ENCODE measurements at regions not wholly inside any gene's neighbourhood (a gene's known extent, or its start where the extent isn't known, plus 50 kb on each side); places are given as distances from the start of the nearest gene placed in this dataset.

GRCh38 chr5:114308017-114308416, 53.9 kb upstream of the KCNN2 start:
- H3F3A ChIP-seq (ENCODE audit: insufficient read depth, low read length) = no peaks in the 10 kb centered on the region

DNA sequence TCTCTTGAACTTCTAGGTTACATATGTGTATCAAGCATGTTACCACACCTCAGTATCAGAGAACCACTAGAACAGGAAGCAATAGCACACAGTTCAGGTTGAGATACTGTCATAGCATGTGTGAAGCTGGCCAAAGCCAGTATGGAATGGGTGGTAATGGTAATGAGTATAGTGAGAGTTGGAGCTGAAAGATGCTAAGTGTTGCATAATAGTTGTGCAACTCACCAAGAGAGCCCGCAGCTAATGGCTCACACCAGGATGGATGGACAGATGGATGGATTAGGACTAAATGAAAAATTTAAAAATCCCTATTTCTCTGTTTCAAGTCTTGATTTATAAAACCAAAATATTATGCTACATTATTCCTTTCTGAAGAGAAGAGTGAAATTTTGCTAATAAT, 53.4 kb upstream of the KCNN2 start:
- H3K4me3 ChIP-seq (ENCODE audit: low read depth, low read length, poor library complexity, severe bottlenecking) = no peak overlapping the region
- H2AFZ ChIP-seq (ENCODE audit: low read length) = no peak overlapping the region
- TF ChIP-seq, protein P1, sequence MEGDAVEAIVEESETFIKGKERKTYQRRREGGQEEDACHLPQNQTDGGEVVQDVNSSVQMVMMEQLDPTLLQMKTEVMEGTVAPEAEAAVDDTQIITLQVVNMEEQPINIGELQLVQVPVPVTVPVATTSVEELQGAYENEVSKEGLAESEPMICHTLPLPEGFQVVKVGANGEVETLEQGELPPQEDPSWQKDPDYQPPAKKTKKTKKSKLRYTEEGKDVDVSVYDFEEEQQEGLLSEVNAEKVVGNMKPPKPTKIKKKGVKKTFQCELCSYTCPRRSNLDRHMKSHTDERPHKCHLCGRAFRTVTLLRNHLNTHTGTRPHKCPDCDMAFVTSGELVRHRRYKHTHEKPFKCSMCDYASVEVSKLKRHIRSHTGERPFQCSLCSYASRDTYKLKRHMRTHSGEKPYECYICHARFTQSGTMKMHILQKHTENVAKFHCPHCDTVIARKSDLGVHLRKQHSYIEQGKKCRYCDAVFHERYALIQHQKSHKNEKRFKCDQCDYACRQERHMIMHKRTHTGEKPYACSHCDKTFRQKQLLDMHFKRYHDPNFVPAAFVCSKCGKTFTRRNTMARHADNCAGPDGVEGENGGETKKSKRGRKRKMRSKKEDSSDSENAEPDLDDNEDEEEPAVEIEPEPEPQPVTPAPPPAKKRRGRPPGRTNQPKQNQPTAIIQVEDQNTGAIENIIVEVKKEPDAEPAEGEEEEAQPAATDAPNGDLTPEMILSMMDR (IDR thresholded peaks at IDR 0.05; ENCODE audit: low read length) = no peak
- no peak for TF ChIP-seq EZH2 (IDR thresholded peaks at IDR 0.05; ENCODE audit: borderline replicate concordance, low read length)
- no peak overlapping the region for H3K4me2 ChIP-seq (ENCODE audit: low read length)
- no peaks in the 10 kb centered on the region for H3K79me2 ChIP-seq (ENCODE audit: insufficient read depth, low read length)
- H3F3A ChIP-seq (ENCODE audit: insufficient read depth, low read length) = no peaks in the 10 kb centered on the region
- H3K27ac ChIP-seq (ENCODE audit: low read depth, low read length, poor library complexity, severe bottlenecking) = no peak overlapping the region
- no peaks in the 10 kb centered on the region for H3K36me3 ChIP-seq (ENCODE audit: insufficient read depth, low read length)
- no peaks in the 10 kb centered on the region for H3K27me3 ChIP-seq (ENCODE audit: insufficient read depth, low read length)
- H3K9ac ChIP-seq (ENCODE audit: low read length) = no peak overlapping the region
- no peaks in the 10 kb centered on the region for H3K9me2 ChIP-seq (ENCODE audit: low read depth, low read length)
- H3K4me1 ChIP-seq (ENCODE audit: insufficient read depth, low read length, severe bottlenecking) = no peaks in the 10 kb centered on the region
- H3K9me3 ChIP-seq (ENCODE audit: low read length) = no peaks in the 10 kb centered on the region
- no peaks in the 10 kb centered on the region for H4K20me1 ChIP-seq (ENCODE audit: insufficient read depth, low read length)

More at GRCh38 chr5:114308017-114308416, 53.9 kb upstream of the KCNN2 start:
- no peaks in the 10 kb centered on the region for H3K27me3 ChIP-seq (ENCODE audit: insufficient read depth, low read length)
- no peak overlapping the region for H3K4me2 ChIP-seq (ENCODE audit: low read length)
- H2AFZ ChIP-seq (ENCODE audit: low read length) = no peak overlapping the region
- H3K36me3 ChIP-seq (ENCODE audit: insufficient read depth, low read length) = no peaks in the 10 kb centered on the region
- H3K4me3 ChIP-seq (ENCODE audit: low read depth, low read length, poor library complexity, severe bottlenecking) = no peak overlapping the region
- no peak for TF ChIP-seq EZH2 (IDR thresholded peaks at IDR 0.05; ENCODE audit: borderline replicate concordance, low read length)
- TF ChIP-seq, protein P1 (IDR thresholded peaks at IDR 0.05; ENCODE audit: low read length) = no peak
- H3K79me2 ChIP-seq (ENCODE audit: insufficient read depth, low read length) = no peaks in the 10 kb centered on the region
- H3K4me1 ChIP-seq (ENCODE audit: insufficient read depth, low read length, severe bottlenecking) = no peaks in the 10 kb centered on the region
- no peaks in the 10 kb centered on the region for H3K9me2 ChIP-seq (ENCODE audit: low read depth, low read length)
- no peak overlapping the region for H3K9ac ChIP-seq (ENCODE audit: low read length)
- no peak overlapping the region for H3K27ac ChIP-seq (ENCODE audit: low read depth, low read length, poor library complexity, severe bottlenecking)
- no peaks in the 10 kb centered on the region for H3K9me3 ChIP-seq (ENCODE audit: low read length)
- H4K20me1 ChIP-seq (ENCODE audit: insufficient read depth, low read length) = no peaks in the 10 kb centered on the region

- TF ChIP-seq, protein P1 (IDR thresholded peaks at IDR 0.05; ENCODE audit: low read length) = no peak
- TF ChIP-seq EZH2 (IDR thresholded peaks at IDR 0.05; ENCODE audit: borderline replicate concordance, low read length) = no peak
- no peak overlapping the region for H2AFZ ChIP-seq (ENCODE audit: low read length)
- no peak overlapping the region for H3K9ac ChIP-seq (ENCODE audit: low read length)
- H3K9me3 ChIP-seq (ENCODE audit: low read length) = no peaks in the 10 kb centered on the region
- no peak overlapping the region for H3K4me2 ChIP-seq (ENCODE audit: low read length)
- no peaks in the 10 kb centered on the region for H4K20me1 ChIP-seq (ENCODE audit: insufficient read depth, low read length)
- H3K27ac ChIP-seq (ENCODE audit: low read depth, low read length, poor library complexity, severe bottlenecking) = no peak overlapping the region
- no peaks in the 10 kb centered on the region for H3K27me3 ChIP-seq (ENCODE audit: insufficient read depth, low read length)
- no peaks in the 10 kb centered on the region for H3K9me2 ChIP-seq (ENCODE audit: low read depth, low read length)
- no peaks in the 10 kb centered on the region for H3F3A ChIP-seq (ENCODE audit: insufficient read depth, low read length)
- H3K4me3 ChIP-seq (ENCODE audit: low read depth, low read length, poor library complexity, severe bottlenecking) = no peak overlapping the region
- no peaks in the 10 kb centered on the region for H3K36me3 ChIP-seq (ENCODE audit: insufficient read depth, low read length)
- no peaks in the 10 kb centered on the region for H3K79me2 ChIP-seq (ENCODE audit: insufficient read depth, low read length)
- H3K4me1 ChIP-seq (ENCODE audit: insufficient read depth, low read length, severe bottlenecking) = no peaks in the 10 kb centered on the region
Observed at GRCh38 chr5:114310666-114311065, 51.2 kb upstream of the KCNN2 start.
